HEK293T (cell line): ENCODE measurements at regions not wholly inside any gene's neighbourhood (a gene's known extent, or its start where the extent isn't known, plus 50 kb on each side); places are given as distances from the start of the nearest gene placed in this dataset.

Experiments used
- ARNT ChIP-seq: fragments of 450-650 bp; IDR thresholded peaks from 2 replicates; pipeline ENCODE4 v1.6.1; 2017; ENCODE audit warnings: mild to moderate bottlenecking
- BHLHE40 ChIP-seq: fragments of 450-650 bp; IDR thresholded peaks from 2 replicates; pipeline ENCODE4 v1.6.1; 2016; ENCODE audit warnings: mild to moderate bottlenecking, moderate library complexity, borderline replicate concordance
- ELF4 ChIP-seq: fragments of 450-650 bp; IDR thresholded peaks from 2 replicates; pipeline ENCODE4 v1.6.1; 2017; ENCODE audit warnings: antibody characterized with exemption
- FOXK2 ChIP-seq: fragments of 450-650 bp; IDR thresholded peaks from 2 replicates; pipeline ENCODE4 v1.6.1; 2016; ENCODE audit warnings: mild to moderate bottlenecking
- FOXM1 ChIP-seq: fragments of 450-650 bp; IDR thresholded peaks from 2 replicates; pipeline ENCODE4 v1.6.1; 2017; ENCODE audit warnings: mild to moderate bottlenecking, borderline replicate concordance
- HDGF ChIP-seq: fragments of 450-650 bp; IDR thresholded peaks from 2 replicates; pipeline ENCODE4 v1.6.1; 2017; ENCODE audit warnings: antibody characterized with exemption, borderline replicate concordance
- LEF1 ChIP-seq: fragments of 450-650 bp; IDR thresholded peaks from 2 replicates; pipeline ENCODE4 v1.6.1; 2017; ENCODE audit warnings: mild to moderate bottlenecking, borderline replicate concordance
- NFRKB ChIP-seq: fragments of 450-650 bp; IDR thresholded peaks from 2 replicates; pipeline ENCODE4 v1.6.1; 2016; ENCODE audit warnings: mild to moderate bottlenecking, moderate library complexity
- PKNOX1 ChIP-seq: fragments of 450-650 bp; IDR thresholded peaks from 2 replicates; pipeline ENCODE4 v1.6.1; 2016
- SP1 ChIP-seq: fragments of 450-650 bp; IDR thresholded peaks from 2 replicates; pipeline ENCODE4 v1.6.1; 2017
- SUZ12 ChIP-seq: fragments of 450-650 bp; IDR thresholded peaks from 2 replicates; pipeline ENCODE4 v1.6.1; 2016; ENCODE audit warnings: mild to moderate bottlenecking
- ZNF384 ChIP-seq: fragments of 450-650 bp; IDR thresholded peaks from 2 replicates; pipeline ENCODE4 v1.6.1; 2016

DNA sequence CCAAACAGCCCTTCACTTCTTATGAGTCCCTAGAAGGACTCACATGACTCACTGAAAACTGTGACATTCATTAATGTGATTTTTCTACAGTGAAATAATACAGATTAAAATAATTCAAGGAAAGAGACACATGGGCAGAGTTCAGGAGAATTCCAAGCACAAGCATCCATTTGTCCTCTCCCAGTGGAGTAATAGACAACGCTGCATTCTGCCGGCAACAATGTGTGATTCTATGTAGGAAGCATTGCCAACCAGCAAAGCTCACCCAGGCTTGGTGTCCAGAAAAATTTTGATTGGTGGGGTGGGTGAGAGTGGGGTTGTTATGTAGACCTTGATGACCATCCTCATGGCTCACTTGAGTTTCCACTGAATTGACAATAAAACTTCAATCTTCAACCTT is 123.9 kb downstream of the VPREB1 start:
- TF ChIP-seq ELF4 (no peak), SUZ12 (no peak), HDGF (no peak), PKNOX1 (no peak), SP1 (no peak), ZNF384 (no peak), FOXM1 (no peak), NFRKB (no peak), BHLHE40 (no peak), ARNT (no peak), FOXK2 (no peak), LEF1 (no peak)
